H1 (cell line): ENCODE measurements at regions not wholly inside any gene's neighbourhood (a gene's known extent, or its start where the extent isn't known, plus 50 kb on each side); places are given as distances from the start of the nearest gene placed in this dataset.

Experiments used
- CTCF ChIA-PET: fragments of 300-600 bp; sonication (Branson Sonifier 250); formaldehyde crosslinking; loops from one replicate; lab custom pipeline; 2021; ENCODE audit not compliant: partially characterized antibody; lab: Charles Lee
- POLR2A ChIA-PET: fragments of 300-600 bp; sonication (Branson Sonifier 250); formaldehyde crosslinking; loops from one replicate; lab custom pipeline; 2021; ENCODE audit warnings: inconsistent platforms; ENCODE audit not compliant: partially characterized antibody; lab: Charles Lee
- DNase-seq, 2 experiments: peaks; one replicate each; pipeline versions ENCODE4 v3.0.0 to v3.0.0-alpha.2; 2010 to 2022; ENCODE audit warnings: low spot score in 2 of 2, low read depth in 1 of 2, mixed read lengths in 1 of 2
- FAIRE-seq: peaks from 2 replicates; lab custom pipeline; 2011; peaks lifted over from hg19 to GRCh38; lab: Jason Lieb, UNC
- H2AFZ ChIP-seq: 2 replicates; pipeline ENCODE4 v1.8.1; 2012; ENCODE audit warnings: low read length, inconsistent platforms
- H2AK5ac ChIP-seq: 2 replicates; pipeline ENCODE4 v1.6.1; 2013; ENCODE audit warnings: low read depth, low read length
- H2BK120ac ChIP-seq: replicated peaks from 2 replicates; pipeline ENCODE3; 2013; ENCODE audit warnings: low read depth, low read length, inconsistent platforms
- H2BK12ac ChIP-seq: 2 replicates; pipeline ENCODE4 v1.6.1; 2013; ENCODE audit warnings: low read depth, low read length
- H2BK15ac ChIP-seq: 2 replicates; pipeline ENCODE4 v1.6.1; 2013; ENCODE audit warnings: low read length
- H2BK20ac ChIP-seq: 2 replicates; pipeline ENCODE4 v1.6.1; 2013; ENCODE audit warnings: low read length
- H2BK5ac ChIP-seq: 2 replicates; pipeline ENCODE4 v1.6.1; 2013; ENCODE audit warnings: low read depth, low read length
- H3K14ac ChIP-seq: 2 replicates; pipeline ENCODE4 v1.6.1; 2013; ENCODE audit warnings: inconsistent platforms; ENCODE audit not compliant: insufficient read length
- H3K18ac ChIP-seq: 2 replicates; pipeline ENCODE4 v1.6.1; 2013; ENCODE audit warnings: low read length; ENCODE audit errors: extremely low read depth
- H3K23ac ChIP-seq: 2 replicates; pipeline ENCODE4 v1.6.1; 2013; ENCODE audit warnings: inconsistent platforms; ENCODE audit not compliant: insufficient read length
- H3K23me2 ChIP-seq: 2 replicates; pipeline ENCODE4 v1.6.1; 2013; ENCODE audit warnings: low read depth, low read length
- H3K27ac ChIP-seq: 2 replicates; pipeline ENCODE4 v1.6.1; 2011; ENCODE audit warnings: low read depth, low read length, inconsistent platforms
- H3K27me3 ChIP-seq, 4 experiments: replicated peaks in 1 of 4; 1 replicate in 1 of 4; 2 replicates in 3 of 4; pipeline versions ENCODE4 v1.6.1 to v1.8.1; 2011 to 2013; ENCODE audit warnings: low read length in 3 of 4, mild to moderate bottlenecking in 3 of 4, inconsistent platforms in 2 of 4, mixed read lengths in 2 of 4, moderate library complexity in 1 of 4; ENCODE audit not compliant: control insufficient read depth in 3 of 4, insufficient read depth in 3 of 4; ENCODE audit errors: extremely low read depth in 1 of 4
- H3K36me3 ChIP-seq, 4 experiments: 2 replicates each; pipeline versions ENCODE4 v1.6.1 to v1.8.1; 2011 to 2013; ENCODE audit warnings: mild to moderate bottlenecking in 4 of 4, low read length in 3 of 4, moderate library complexity in 2 of 4, control low read depth in 1 of 4, inconsistent platforms in 1 of 4; ENCODE audit not compliant: insufficient read depth in 4 of 4, control insufficient read depth in 2 of 4
- H3K4ac ChIP-seq: replicated peaks from 2 replicates; pipeline ENCODE3; 2013; ENCODE audit warnings: low read length, low read depth, mixed read lengths, inconsistent platforms; ENCODE audit not compliant: insufficient read length
- H3K4me1 ChIP-seq, 4 experiments: replicated peaks in 1 of 4; 1 replicate in 1 of 4; 2 replicates in 3 of 4; pipeline versions ENCODE4 v1.6.1 to v1.8.1; 2011 to 2013; ENCODE audit warnings: low read length in 3 of 4, inconsistent platforms in 2 of 4, mixed read lengths in 1 of 4; ENCODE audit not compliant: insufficient read depth in 4 of 4, control insufficient read depth in 3 of 4
- H3K4me2 ChIP-seq, 2 experiments: 2 replicates each; pipeline versions ENCODE4 v1.6.1 to v1.8.1; 2011 to 2013; ENCODE audit warnings: low read depth in 2 of 2, low read length in 2 of 2, control low read depth in 1 of 2, inconsistent platforms in 1 of 2, mild to moderate bottlenecking in 1 of 2; ENCODE audit not compliant: insufficient read depth in 1 of 2
- H3K4me3 ChIP-seq, 4 experiments: fragments of 200-600, 300-600 bp in 1 of 4; sonication (generic), shearing (Covaris generic), sonication (Bioruptor Twin) in 1 of 4; 2 replicates each; pipeline versions ENCODE4 v1.5.1 to v1.8.1; 2011 to 2016; ENCODE audit warnings: low read length in 4 of 4, low read depth in 3 of 4, control low read depth in 2 of 4, inconsistent platforms in 2 of 4, mild to moderate bottlenecking in 2 of 4, mixed read lengths in 1 of 4, moderate library complexity in 1 of 4; ENCODE audit not compliant: insufficient read depth in 2 of 4; ENCODE audit errors: extremely low read depth in 1 of 4
- H3K56ac ChIP-seq: replicated peaks from 2 replicates; pipeline ENCODE3; 2013; ENCODE audit warnings: low read depth, mild to moderate bottlenecking, mixed read lengths, low read length, inconsistent platforms; ENCODE audit not compliant: insufficient read length
- H3K79me1 ChIP-seq: 2 replicates; pipeline ENCODE4 v1.6.1; 2013; ENCODE audit warnings: low read depth, low read length, control low read depth
- H3K79me2 ChIP-seq, 2 experiments: 2 replicates each; pipeline versions ENCODE4 v1.6.1 to v1.8.1; 2012 to 2013; ENCODE audit warnings: low read length in 2 of 2, mild to moderate bottlenecking in 2 of 2, inconsistent platforms in 1 of 2; ENCODE audit not compliant: insufficient read depth in 2 of 2, control insufficient read depth in 1 of 2
- H3K9ac ChIP-seq, 4 experiments: replicated peaks in 1 of 4; 1 replicate in 1 of 4; 2 replicates in 3 of 4; pipeline versions ENCODE4 v1.6.1 to v1.8.1; 2011 to 2013; ENCODE audit warnings: low read depth in 3 of 4, low read length in 3 of 4, control low read depth in 2 of 4, mild to moderate bottlenecking in 2 of 4, moderate library complexity in 2 of 4, inconsistent platforms in 1 of 4; ENCODE audit errors: extremely low read depth in 1 of 4
- H3K9me3 ChIP-seq, 2 experiments: 2 replicates each; pipeline versions ENCODE4 v1.6.1 to v1.8.1; 2012 to 2013; ENCODE audit warnings: mild to moderate bottlenecking in 2 of 2, moderate library complexity in 2 of 2, control low read depth in 1 of 2, inconsistent platforms in 1 of 2, low read depth in 1 of 2, low read length in 1 of 2, mixed read lengths in 1 of 2; ENCODE audit not compliant: insufficient read depth in 2 of 2
- H4K20me1 ChIP-seq, 2 experiments: replicated peaks in 1 of 2; 2 replicates each; pipeline versions ENCODE3 to v1.8.1; 2011 to 2013; ENCODE audit warnings: inconsistent platforms in 2 of 2, low read length in 2 of 2, mild to moderate bottlenecking in 1 of 2; ENCODE audit not compliant: insufficient read depth in 2 of 2, control insufficient read depth in 1 of 2
- H4K5ac ChIP-seq: 2 replicates; pipeline ENCODE4 v1.6.1; 2013; ENCODE audit warnings: low read length, low read depth, mixed read lengths, inconsistent platforms; ENCODE audit not compliant: insufficient read length
- H4K8ac ChIP-seq: 2 replicates; pipeline ENCODE4 v1.8.0; 2013; ENCODE audit warnings: mild to moderate bottlenecking, moderate library complexity, low read length, inconsistent platforms; ENCODE audit not compliant: insufficient read depth; ENCODE audit errors: extremely low read depth
- H4K91ac ChIP-seq: replicated peaks from 2 replicates; pipeline ENCODE3; 2013; ENCODE audit warnings: low read length, mixed read lengths, inconsistent platforms; ENCODE audit not compliant: insufficient read length
- ATF3 ChIP-seq: IDR thresholded peaks from 2 replicates; pipeline ENCODE4 v1.6.1; 2011; ENCODE audit warnings: low read depth, mild to moderate bottlenecking, low read length; ENCODE audit not compliant: insufficient read depth
- CTCF ChIP-seq, 3 experiments: IDR thresholded peaks; 1 replicate in 2 of 3; 2 replicates in 1 of 3; pipeline versions ENCODE4 v1.5.1 to v1.6.1; 2011; ENCODE audit warnings: low read length in 3 of 3, mild to moderate bottlenecking in 3 of 3, inconsistent platforms in 2 of 3, low read depth in 1 of 3, moderate library complexity in 1 of 3; ENCODE audit not compliant: insufficient read depth in 1 of 3; ENCODE audit errors: control extremely low read depth in 1 of 3
- FOSL1 ChIP-seq: IDR thresholded peaks from 2 replicates; pipeline ENCODE4 v1.6.1; 2011; ENCODE audit warnings: mild to moderate bottlenecking, low read depth, low read length, moderate library complexity; ENCODE audit not compliant: insufficient read depth
- RNF2 ChIP-seq: fragments of 200-900, 300-1000 bp; sonication (generic); IDR thresholded peaks from 2 replicates; pipeline ENCODE4 v1.7.1; 2016; ENCODE audit warnings: borderline replicate concordance, low read depth, mild to moderate bottlenecking, antibody characterized with exemption, low read length; ENCODE audit not compliant: poor library complexity, severe bottlenecking; ENCODE audit errors: missing control alignments
- TCF12 ChIP-seq: IDR thresholded peaks from 2 replicates; pipeline ENCODE4 v1.6.1; 2011; ENCODE audit warnings: low read depth, mild to moderate bottlenecking, low read length
- WGBS, 2 experiments: shearing (Covaris generic) in 1 of 2; methylation state at CpG; one replicate each; pipeline versions ENCODE4 v1.1.6 to v1.1.7; 2013 to 2015; ENCODE audit warnings: low lambda C conversion rate in 2 of 2, mixed read lengths in 2 of 2, inconsistent platforms in 1 of 2, low coverage in 1 of 2, missing lambda C conversion rate in 1 of 2; ENCODE audit not compliant: insufficient replicate concordance in 2 of 2, insufficient coverage in 1 of 2, insufficient read length in 1 of 2; ENCODE audit errors: extremely low coverage in 1 of 2, missing lambda C conversion rate in 1 of 2; 5-methylcytosine and 5-hydroxymethylcytosine counted together

GRCh38 chr9:115743709-115744605 lies 409.6 kb upstream of the PAPPA start:
- Histone ChIP-seq H3K23me2 (no peaks in the 10 kb centered on the region), H3K79me2 (no peaks in the 10 kb centered on the region), H3K4me3 (no peak overlapping the region), H3K56ac (no peak overlapping the region), H3K9me3 (no peaks in the 10 kb centered on the region), H2BK15ac (no peak overlapping the region), H2BK120ac (no peak overlapping the region), H3K27me3 (no peaks in the 10 kb centered on the region), H2BK20ac (no peak overlapping the region), H3K36me3 (no peaks in the 10 kb centered on the region), H2AK5ac (no peak overlapping the region), H3K18ac (no peak overlapping the region), H3K4me2 (no peak overlapping the region), H4K5ac (no peak overlapping the region), H3K23ac (no peak overlapping the region), H3K14ac (no peak overlapping the region), H3K9ac (no peak overlapping the region), H2BK12ac (no peak overlapping the region), H3K27ac (no peak overlapping the region), H4K20me1 (no peaks in the 10 kb centered on the region), H3K79me1 (no peaks in the 10 kb centered on the region), H4K8ac (no peak overlapping the region), H3K4ac (no peak overlapping the region)
- POLR2A ChIA-PET = no interaction called here
- DNase-seq = no peak
- WGBS, 2 experiments = 90% methylated on average over 22 of the region's 25 CpGs; no CpG with 5 or more reads in 1 of the 2 experiments
- TF ChIP-seq ATF3 (no peak), CTCF (IDR thresholded peaks at IDR 0.05; ENCODE audit: control extremely low read depth in 1 of 3, insufficient read depth in 1 of 3, low read depth in 1 of 3, low read length in 3 of 3) (no peak), RNF2 (no peak), FOSL1 (no peak), TCF12 (no peak)
- TF ChIP-seq, all 59 proteins: peak for 0
- CTCF ChIA-PET = no interaction called here
- H3K4me1 ChIP-seq = no peaks in the 10 kb centered on the region
- no peak overlapping the region for H4K91ac ChIP-seq
- no peak for FAIRE-seq
- H2BK5ac ChIP-seq = no peak overlapping the region
- 0 out of 2 replicates have a peak overlapping the region, but pooled peaks have one; percentile 31 for H2AFZ ChIP-seq
